ENCODE measurements at regions not wholly inside any gene's neighbourhood (a gene's known extent, or its start where the extent isn't known, plus 50 kb on each side); places are given as distances from the start of the nearest gene placed in this dataset.

- H3K4me3 ChIP-seq (ENCODE audit: low read depth, low read length) = no peak overlapping the region
Measured at GRCh38 chr13:107518292-107518691, 697.0 kb downstream of the LIG4 start.

GRCh38 chr13:107516517-107516916, 698.8 kb downstream of the LIG4 start:
- no peak overlapping the region for H3K4me3 ChIP-seq (ENCODE audit: low read depth, low read length)

- H3K4me3 ChIP-seq (ENCODE audit: low read depth, low read length) = no peak overlapping the region
Measured at GRCh38 chr13:107512551-107512950, 702.8 kb downstream of the LIG4 start.

- no peak overlapping the region for H3K4me3 ChIP-seq (ENCODE audit: low read depth, low read length)
Measured at GRCh38 chr13:107497661-107498060, 717.7 kb downstream of the LIG4 start.

- no peak overlapping the region for H3K4me3 ChIP-seq (ENCODE audit: low read depth, low read length)
Measured at GRCh38 chr13:107493266-107493665, 722.1 kb downstream of the LIG4 start.

GRCh38 chr13:107482688-107483087, 732.6 kb downstream of the LIG4 start:
- no peak overlapping the region for H3K4me3 ChIP-seq (ENCODE audit: low read depth, low read length)

GRCh38 chr13:107480130-107480529, 735.2 kb downstream of the LIG4 start:
- no peak overlapping the region for H3K4me3 ChIP-seq (ENCODE audit: low read depth, low read length)

- no peak overlapping the region for H3K4me3 ChIP-seq (ENCODE audit: low read depth, low read length)
Measured at GRCh38 chr13:107477772-107478379, 737.5 kb downstream of the LIG4 start.

GRCh38 chr13:107475753-107476453, 739.4 kb downstream of the LIG4 start:
- no peak overlapping the region for H3K4me3 ChIP-seq (ENCODE audit: low read depth, low read length)

GRCh38 chr13:107473253-107473652, 742.1 kb downstream of the LIG4 start:
- H3K4me3 ChIP-seq (ENCODE audit: low read depth, low read length) = no peak overlapping the region

GRCh38 chr13:107466326-107467099, 748.8 kb downstream of the LIG4 start:
- no peak overlapping the region for H3K4me3 ChIP-seq (ENCODE audit: low read depth, low read length)

GRCh38 chr13:107462501-107462900, 752.8 kb downstream of the LIG4 start:
- no peak overlapping the region for H3K4me3 ChIP-seq (ENCODE audit: low read depth, low read length)

GRCh38 chr13:107461751-107462150, 753.6 kb downstream of the LIG4 start:
- no peak overlapping the region for H3K4me3 ChIP-seq (ENCODE audit: low read depth, low read length)

- no peak overlapping the region for H3K4me3 ChIP-seq (ENCODE audit: low read depth, low read length)
Measured at GRCh38 chr13:107459430-107459829, 755.9 kb downstream of the LIG4 start.

GRCh38 chr13:107458269-107458668, 757.1 kb downstream of the LIG4 start:
- no peak overlapping the region for H3K4me3 ChIP-seq (ENCODE audit: low read depth, low read length)

GRCh38 chr13:107457686-107458085, 757.6 kb downstream of the LIG4 start:
- no peak overlapping the region for H3K4me3 ChIP-seq (ENCODE audit: low read depth, low read length)

- H3K4me3 ChIP-seq (ENCODE audit: low read depth, low read length) = no peak overlapping the region
Measured at GRCh38 chr13:107456431-107456830, 758.9 kb downstream of the LIG4 start.

- no peak overlapping the region for H3K4me3 ChIP-seq (ENCODE audit: low read depth, low read length)
Measured at GRCh38 chr13:107452833-107453232, 762.5 kb downstream of the LIG4 start.

GRCh38 chr13:107450931-107451330, 764.4 kb downstream of the LIG4 start:
- H3K4me3 ChIP-seq (ENCODE audit: low read depth, low read length) = no peak overlapping the region

GRCh38 chr13:107450431-107450830, 764.9 kb downstream of the LIG4 start:
- H3K4me3 ChIP-seq (ENCODE audit: low read depth, low read length) = no peak overlapping the region

- H3K4me3 ChIP-seq (ENCODE audit: low read depth, low read length) = no peak overlapping the region
Measured at GRCh38 chr13:107447591-107447990, 767.7 kb downstream of the LIG4 start.

- no peak overlapping the region for H3K4me3 ChIP-seq (ENCODE audit: low read depth, low read length)
Measured at GRCh38 chr13:107441279-107441678, 774.1 kb downstream of the LIG4 start.

Measured in iPS-11a (cell line).